Fibroblast of gingiva (primary cell): ENCODE measurements at regions not wholly inside any gene's neighbourhood (a gene's known extent, or its start where the extent isn't known, plus 50 kb on each side); places are given as distances from the start of the nearest gene placed in this dataset.
A peak's percentile ranks its signal among the peaks of the same experiment; 100 is the strongest.

Experiments
- DNase-seq: peaks from one replicate; pipeline ENCODE4 v3.0.0-alpha.2; 2011; ENCODE audit warnings: low read depth

DNA sequence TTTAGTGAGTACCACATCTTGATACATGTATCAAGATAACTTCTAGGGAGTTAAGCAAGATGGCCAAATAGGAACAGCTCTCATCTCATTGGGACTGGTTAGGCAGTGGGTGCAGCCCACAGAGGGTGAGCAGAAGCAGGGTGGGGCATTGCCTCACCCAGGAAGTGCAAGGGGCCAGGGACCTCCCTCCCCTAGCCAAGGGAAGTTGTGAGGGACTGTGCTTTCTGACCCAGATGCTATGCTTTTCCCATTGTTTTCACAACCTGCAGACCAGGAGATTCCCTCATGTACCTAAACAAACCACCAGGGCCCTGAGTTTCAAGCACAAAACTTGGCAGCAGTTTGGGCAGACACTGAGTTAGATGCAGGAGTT is 665.0 kb upstream of the CBLB start:
- DNase-seq = no peak

GRCh38 chr3:106534206-106534605 is 665.4 kb upstream of the CBLB start:
- no peak for DNase-seq

GRCh38 chr3:106540743-106541142 is 671.9 kb upstream of the CBLB start:
- DNase-seq = no peak

- DNase-seq = no peak
Observed at GRCh38 chr3:106542101-106542769, 673.4 kb upstream of the CBLB start.

- no peak for DNase-seq
Observed at GRCh38 chr3:106552351-106553043, 683.7 kb upstream of the CBLB start.

GRCh38 chr3:106560451-106560966 is 691.7 kb upstream of the CBLB start:
- DNase-seq = peak; percentile 84

GRCh38 chr3:106566277-106566676 is 697.5 kb upstream of the CBLB start:
- DNase-seq = no peak

GRCh38 chr3:106570426-106570825 is 701.6 kb upstream of the CBLB start:
- no peak for DNase-seq

- DNase-seq = no peak
Observed at GRCh38 chr3:106573605-106574004, 704.8 kb upstream of the CBLB start.

GRCh38 chr3:106575029-106575428 is 706.2 kb upstream of the CBLB start:
- DNase-seq = no peak

GRCh38 chr3:106577241-106577640 is 708.4 kb upstream of the CBLB start:
- peak; percentile 13 for DNase-seq

DNA sequence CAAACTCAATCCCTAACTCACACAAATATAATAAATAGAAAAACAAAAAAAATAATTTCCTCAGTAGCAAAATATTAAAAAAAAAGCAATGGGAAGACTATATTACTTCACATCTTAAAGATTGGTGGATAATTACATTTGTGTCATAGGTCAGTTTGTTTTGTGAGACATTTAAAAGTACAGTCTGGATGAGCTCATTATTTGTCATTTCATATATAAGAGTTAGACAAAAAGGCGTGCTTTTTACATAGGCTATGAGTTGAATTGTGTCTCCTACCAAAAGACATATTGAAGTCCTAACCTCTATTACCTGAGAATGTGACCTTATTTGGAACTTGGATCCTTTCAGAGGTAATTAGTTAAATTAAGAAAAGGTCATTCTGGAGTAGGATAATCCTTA is 710.1 kb upstream of the CBLB start:
- no peak for DNase-seq

DNA sequence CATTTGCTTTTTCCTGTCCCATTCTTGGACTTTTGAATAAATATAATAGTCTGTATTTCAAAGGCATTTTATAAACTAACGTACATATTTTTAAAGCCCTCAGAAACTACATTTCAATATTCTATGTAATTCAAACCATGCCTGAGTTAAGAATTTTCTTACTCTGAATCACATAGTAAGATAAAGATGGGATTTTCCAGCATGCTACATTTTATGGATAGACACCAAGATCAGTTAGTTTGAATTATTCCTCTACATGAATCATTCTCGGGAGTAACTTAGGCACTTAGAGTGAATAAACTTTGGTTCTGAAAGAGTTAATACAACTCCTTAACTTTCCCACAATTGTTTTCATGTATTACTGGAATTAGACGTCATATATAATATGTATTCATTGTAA is 713.3 kb upstream of the CBLB start:
- DNase-seq = no peak

DNA sequence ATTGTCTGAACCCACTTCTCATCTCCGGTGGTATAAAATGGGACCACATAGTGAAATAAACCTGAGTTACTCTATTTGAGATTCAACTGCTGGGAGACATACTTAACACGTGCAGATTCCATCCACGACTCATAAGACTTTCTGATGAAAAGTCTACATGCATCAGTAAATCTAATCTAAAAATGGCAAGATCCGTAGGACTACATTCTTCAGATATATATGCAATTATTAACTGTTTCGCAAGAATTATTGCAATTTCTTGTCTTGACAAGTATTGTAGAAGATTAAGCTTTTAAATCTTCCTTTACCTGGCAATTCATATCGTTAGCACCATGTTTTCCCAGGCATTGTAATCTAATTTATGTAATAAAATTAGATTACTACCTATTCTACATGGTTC is 718.7 kb upstream of the CBLB start:
- no peak for DNase-seq

GRCh38 chr3:106588739-106589138 is 719.9 kb upstream of the CBLB start:
- DNase-seq = no peak

- no peak for DNase-seq
Observed at GRCh38 chr3:106589311-106589942, 720.6 kb upstream of the CBLB start.

DNA sequence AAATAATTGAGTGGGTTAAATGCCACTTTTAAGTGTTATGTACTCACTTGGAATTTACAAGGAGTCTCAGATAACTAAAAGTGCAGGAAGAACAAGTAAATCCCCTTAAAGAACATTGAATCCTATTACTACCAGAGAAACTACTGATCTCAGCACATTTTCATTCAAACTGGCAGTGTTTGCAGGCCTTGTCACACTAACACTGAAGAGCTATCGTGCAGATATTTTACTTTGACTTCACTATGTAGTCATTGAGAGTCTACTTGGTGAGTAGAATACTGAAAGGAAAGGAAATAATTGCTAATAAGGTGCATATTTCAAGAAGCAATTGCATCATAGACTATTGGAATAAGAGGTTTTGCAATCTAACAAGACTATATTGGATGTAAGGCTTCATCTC is 721.4 kb upstream of the CBLB start:
- peak; percentile 30 for DNase-seq

DNA sequence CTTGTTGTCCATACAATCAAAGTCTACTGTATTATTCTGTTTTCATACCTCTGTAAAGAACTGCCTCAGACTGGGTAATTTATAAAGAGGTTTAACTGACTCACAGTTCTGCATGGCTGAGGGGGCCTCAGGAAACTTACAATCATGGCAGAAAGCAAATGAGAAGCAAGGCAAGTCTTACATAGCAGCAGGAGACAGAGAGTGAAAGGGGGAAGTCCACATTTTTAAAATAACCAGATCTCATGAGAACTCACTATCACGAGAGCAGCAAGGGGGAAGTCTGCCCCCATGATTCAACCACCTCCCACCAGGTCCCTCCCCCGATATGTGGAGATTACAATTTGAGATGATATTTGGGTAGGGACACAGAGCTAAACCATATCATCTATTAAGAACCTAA is 724.6 kb upstream of the CBLB start:
- DNase-seq = no peak

GRCh38 chr3:106609666-106610301 is 741.0 kb upstream of the CBLB start:
- peak; percentile 89 for DNase-seq

- DNase-seq = peak; percentile 33
Observed at GRCh38 chr3:106610362-106610959, 741.6 kb upstream of the CBLB start.

GRCh38 chr3:106611116-106611515 is 742.3 kb upstream of the CBLB start:
- no peak for DNase-seq

DNA sequence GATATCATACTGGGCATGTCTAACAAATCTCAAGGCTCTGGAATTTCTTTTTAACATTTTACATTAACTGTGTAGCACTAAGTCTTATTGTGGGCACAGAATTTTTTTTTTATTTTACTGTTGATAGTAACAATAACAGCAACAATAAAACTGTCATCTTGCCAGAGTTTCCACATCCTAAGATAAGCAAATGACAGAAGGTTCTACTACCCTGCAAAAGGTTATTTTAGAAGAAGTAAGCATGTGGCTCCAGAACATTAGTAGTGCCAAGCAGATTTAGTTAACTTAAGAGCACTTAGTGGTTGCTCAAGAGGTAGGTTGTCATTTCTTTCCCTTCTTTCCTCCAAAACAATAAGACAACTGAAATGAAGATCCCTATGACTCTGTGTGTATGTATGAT is 743.0 kb upstream of the CBLB start:
- peak; percentile 62 for DNase-seq
